ENCODE measurements at regions not wholly inside any gene's neighbourhood (a gene's known extent, or its start where the extent isn't known, plus 50 kb on each side); places are given as distances from the start of the nearest gene placed in this dataset.

GRCh38 chr6:234706-235372 lies 57.4 kb upstream of the DUSP22 start:
- H3K79me2 ChIP-seq (ENCODE audit: control insufficient read depth, insufficient read depth, low read length): no peaks in the 10 kb centered on the region; the same call in none of the 2 replicates
- no TSS peak for BruUV-seq (replicated peaks)
- ChIA-PET CTCF (interaction anchor here (0.7 to 1.5 kb wide), 6 partner anchors 9 to 74 kb away, joined by 3 to 4 read pairs (median 3); no protein-coding TSS in a partner anchor), RAD21 (ENCODE audit: unreplicated experiment) (interaction anchor here (0.9 to 3.9 kb wide), 6 partner anchors 8 to 55 kb away, joined by 3 to 28 read pairs (median 14); no protein-coding TSS in a partner anchor), SMC1A (ENCODE audit: uncharacterized antibody, unreplicated experiment) (interaction anchor here (0.7 to 10.8 kb wide), 14 partner anchors 8 to 254 kb away, joined by 3 to 150 read pairs (median 6); no protein-coding TSS in a partner anchor), POLR2A (interaction anchor here (0.6 to 1.5 kb wide), 3 partner anchors 45 to 58 kb away, joined by 3 to 5 read pairs (median 4); partner anchors contain the start of gene DUSP22)
- no peaks in the 10 kb centered on the region for H3K9me3 ChIP-seq (replicated peaks; ENCODE audit: control insufficient read depth, insufficient read depth, low read length)
- no peaks in the 10 kb centered on the region for H3K36me3 ChIP-seq (ENCODE audit: control insufficient read depth in 2 of 2, insufficient read depth in 2 of 2, low read length in 1 of 2)
- 0 out of 2 replicates have a peak overlapping the region, but pooled peaks have one; percentile 14 for H3K9ac ChIP-seq (ENCODE audit: control insufficient read depth, insufficient read depth, low read length)
- intact Hi-C loops (cut with micrococcal nuclease; ENCODE audit: unreplicated experiment): no loop called here
- no peaks in the 10 kb centered on the region for H3K27me3 ChIP-seq (replicated peaks in 1 of 2; ENCODE audit: control insufficient read depth in 2 of 2, insufficient read depth in 2 of 2, low read length in 1 of 2)
- H3K4me2 ChIP-seq (ENCODE audit: control insufficient read depth, insufficient read depth): peak overlapping the region; percentile 34; the same call in 1 of the 2 replicates
- H3K4me3 ChIP-seq: no peak overlapping the region
- DNase-seq (ENCODE audit: low read depth, low spot score) (no peak), FAIRE-seq (no peak), ATAC-seq (no peak)
- peak overlapping the region; percentile 87; the same call in 1 of the 2 replicates for H3K27ac ChIP-seq (ENCODE audit: control insufficient read depth, insufficient read depth)
- TF ChIP-seq TARDBP (IDR thresholded peaks at IDR 0.05; ENCODE audit: borderline replicate concordance) (0 out of 2 replicates have a peak, but pooled peaks have one; percentile 30), ZBTB33 (IDR thresholded peaks at IDR 0.05) (no peak), PBX3 (IDR thresholded peaks at IDR 0.05; ENCODE audit: insufficient replicate concordance, low read depth, low read length) (peak; percentile 67), PKNOX1 (IDR thresholded peaks at IDR 0.05) (peak; percentile 92), EZH2 (IDR thresholded peaks at IDR 0.05; ENCODE audit: borderline replicate concordance, control insufficient read depth, low read depth, low read length) (no peak), RELB (IDR thresholded peaks at IDR 0.05; ENCODE audit: low read depth) (no peak)
- H2AFZ ChIP-seq (ENCODE audit: control insufficient read depth, low read depth, low read length): no peak overlapping the region
- peaks cover 61% of the 10 kb centered on the region for H3K4me1 ChIP-seq (ENCODE audit: control insufficient read depth, insufficient read depth, low read length)
- in situ Hi-C loops (cut with MboI): no loop called here
- H4K20me1 ChIP-seq (ENCODE audit: control insufficient read depth, insufficient read depth): no peaks in the 10 kb centered on the region
- WGBS (ENCODE audit: insufficient coverage, insufficient replicate concordance, low lambda C conversion rate, missing lambda C conversion rate): 89% methylated on average over 3 of the region's 3 CpGs
